GM12878 (cell line): ENCODE measurements at regions not wholly inside any gene's neighbourhood (a gene's known extent, or its start where the extent isn't known, plus 50 kb on each side); places are given as distances from the start of the nearest gene placed in this dataset.

ENCODE experiments used
- ESRRA ChIP-seq: IDR thresholded peaks from 2 replicates; pipeline ENCODE4 v1.6.1; 2012; ENCODE audit warnings: mild to moderate bottlenecking, low read length, improper control_type of control experiment
- HDAC6 ChIP-seq: fragments of 200-600 bp; sonication (generic); IDR thresholded peaks from one replicate; pipeline ENCODE4 v1.8.0; 2017; ENCODE audit warnings: antibody characterized with exemption; ENCODE audit not compliant: unreplicated experiment
- MYC ChIP-seq: IDR thresholded peaks from 2 replicates; pipeline ENCODE4 v1.6.1; 2011; ENCODE audit warnings: mild to moderate bottlenecking, low read length, moderate library complexity, inconsistent platforms; ENCODE audit not compliant: insufficient read depth, insufficient replicate concordance, insufficient read length, severe bottlenecking
- NFIC ChIP-seq: IDR thresholded peaks from 2 replicates; pipeline ENCODE4 v1.6.1; 2012; ENCODE audit warnings: low read depth, mild to moderate bottlenecking, inconsistent platforms, low read length, moderate library complexity
- PAX5 ChIP-seq: IDR thresholded peaks from 2 replicates; pipeline ENCODE4 v1.6.1; 2011; ENCODE audit warnings: low read depth, low read length, borderline replicate concordance
- POLR2A ChIP-seq: IDR thresholded peaks from 2 replicates; pipeline ENCODE4 v1.6.1; 2011; ENCODE audit warnings: low read depth, mild to moderate bottlenecking, low read length
- ZNF207 ChIP-seq: fragments of 450-650 bp; IDR thresholded peaks from 2 replicates; pipeline ENCODE4 v1.6.1; 2014; ENCODE audit warnings: antibody characterized with exemption, mild to moderate bottlenecking, borderline replicate concordance
- TF ChIP-seq, protein P1 (sequence below), 3 experiments: IDR thresholded peaks in 2 of 3; conservative IDR thresholded peaks in 1 of 3; 2 replicates each; pipeline ENCODE4 v1.5.1; 2011; ENCODE audit warnings: low read depth in 3 of 3, low read length in 3 of 3, mild to moderate bottlenecking in 3 of 3, control low read depth in 2 of 3, moderate library complexity in 2 of 3, inconsistent platforms in 1 of 3, mixed read lengths in 1 of 3; ENCODE audit not compliant: control insufficient read depth in 2 of 3, insufficient read depth in 1 of 3; ENCODE audit errors: extremely low read depth in 1 of 3
- TF ChIP-seq, protein P2 (sequence below): IDR thresholded peaks from 2 replicates; pipeline ENCODE4 v1.6.1; 2012; ENCODE audit warnings: low read depth, low read length, improper control_type of control experiment

DNA sequence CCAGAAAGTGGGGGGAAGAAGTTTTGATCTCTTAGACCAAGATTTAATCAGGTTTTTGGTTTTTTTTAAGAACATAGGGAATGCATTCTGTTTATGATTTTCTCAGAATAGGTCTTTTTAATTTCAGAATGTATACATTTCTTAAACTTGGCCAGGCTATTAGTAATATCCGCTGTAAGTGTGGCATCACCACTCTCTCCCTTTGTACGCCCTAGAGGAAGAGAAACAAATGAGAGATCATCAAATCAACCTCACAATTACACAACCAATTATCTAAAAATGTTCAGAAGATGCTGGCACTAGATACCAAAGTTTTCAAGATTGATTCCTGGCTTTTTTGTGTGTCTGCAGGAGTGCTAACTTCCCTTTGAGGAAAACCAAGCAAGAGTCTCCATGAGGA, 70.0 kb downstream of the KLF6 start:
- TF ChIP-seq POLR2A (no peak), HDAC6 (no peak), NFIC (no peak), ZNF207 (no peak), MYC (no peak), ESRRA (no peak), PAX5 (no peak)
- TF ChIP-seq, protein P1, sequence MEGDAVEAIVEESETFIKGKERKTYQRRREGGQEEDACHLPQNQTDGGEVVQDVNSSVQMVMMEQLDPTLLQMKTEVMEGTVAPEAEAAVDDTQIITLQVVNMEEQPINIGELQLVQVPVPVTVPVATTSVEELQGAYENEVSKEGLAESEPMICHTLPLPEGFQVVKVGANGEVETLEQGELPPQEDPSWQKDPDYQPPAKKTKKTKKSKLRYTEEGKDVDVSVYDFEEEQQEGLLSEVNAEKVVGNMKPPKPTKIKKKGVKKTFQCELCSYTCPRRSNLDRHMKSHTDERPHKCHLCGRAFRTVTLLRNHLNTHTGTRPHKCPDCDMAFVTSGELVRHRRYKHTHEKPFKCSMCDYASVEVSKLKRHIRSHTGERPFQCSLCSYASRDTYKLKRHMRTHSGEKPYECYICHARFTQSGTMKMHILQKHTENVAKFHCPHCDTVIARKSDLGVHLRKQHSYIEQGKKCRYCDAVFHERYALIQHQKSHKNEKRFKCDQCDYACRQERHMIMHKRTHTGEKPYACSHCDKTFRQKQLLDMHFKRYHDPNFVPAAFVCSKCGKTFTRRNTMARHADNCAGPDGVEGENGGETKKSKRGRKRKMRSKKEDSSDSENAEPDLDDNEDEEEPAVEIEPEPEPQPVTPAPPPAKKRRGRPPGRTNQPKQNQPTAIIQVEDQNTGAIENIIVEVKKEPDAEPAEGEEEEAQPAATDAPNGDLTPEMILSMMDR (IDR thresholded peaks at IDR 0.05 in 2 of 3, conservative IDR thresholded peaks at IDR 0.05 in 1 of 3; ENCODE audit: control insufficient read depth in 2 of 3, extremely low read depth in 1 of 3, insufficient read depth in 1 of 3, low read depth in 3 of 3, low read length in 3 of 3) = no peak
- TF ChIP-seq, protein P2, sequence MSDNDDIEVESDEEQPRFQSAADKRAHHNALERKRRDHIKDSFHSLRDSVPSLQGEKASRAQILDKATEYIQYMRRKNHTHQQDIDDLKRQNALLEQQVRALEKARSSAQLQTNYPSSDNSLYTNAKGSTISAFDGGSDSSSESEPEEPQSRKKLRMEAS = no peak
